ENCODE measurements at regions not wholly inside any gene's neighbourhood (a gene's known extent, or its start where the extent isn't known, plus 50 kb on each side); places are given as distances from the start of the nearest gene placed in this dataset.

DNA sequence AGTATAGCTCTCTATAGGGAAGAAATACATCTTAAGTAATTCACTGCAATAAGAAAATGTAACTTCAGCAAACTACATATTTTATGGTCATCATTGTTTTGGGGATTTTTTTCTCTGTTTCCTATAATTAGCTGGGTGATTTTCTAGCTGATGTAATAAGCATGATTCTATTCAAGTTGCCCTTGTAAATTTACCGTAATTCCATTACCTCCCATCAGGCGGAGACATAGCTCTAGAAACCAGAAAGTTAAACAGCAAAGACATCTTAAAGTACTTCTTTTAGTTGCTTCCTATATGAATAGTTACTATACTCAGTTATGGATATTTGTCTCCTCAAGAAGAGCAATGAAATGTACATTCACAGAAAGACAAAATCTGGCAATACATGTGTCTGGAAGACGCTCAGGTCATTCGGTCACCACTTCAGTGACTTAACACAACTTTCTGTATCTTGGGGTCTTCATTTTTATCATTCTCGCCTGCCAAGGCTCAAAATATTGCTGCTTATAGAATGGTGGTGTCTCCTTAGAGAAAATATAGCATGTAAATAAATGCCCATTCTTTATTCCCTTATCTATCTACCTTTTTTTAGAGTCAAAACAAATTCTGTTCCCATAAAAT lies 239.9 kb upstream of the ZC3H12C start:
- no peaks in the 10 kb centered on the region for H3K27me3 Mint-ChIP-seq
- intact Hi-C loops (cut with micrococcal nuclease): loop anchor here (1.0 to 5.0 kb wide), 5 partner anchors 11 to 578 kb away; no protein-coding TSS in a partner anchor
- no peaks in the 10 kb centered on the region for H3K36me3 Mint-ChIP-seq (ENCODE audit: low read depth)
- no peak overlapping the region for H3K4me3 Mint-ChIP-seq
- no peaks in the 10 kb centered on the region for H3K4me1 Mint-ChIP-seq
- peak; percentile 31 for ATAC-seq (ENCODE audit: low read depth)
- H3K27ac Mint-ChIP-seq: no peak overlapping the region
- no peaks in the 10 kb centered on the region for H3K9me3 Mint-ChIP-seq
- ChIA-PET POLR2A (interaction anchor here (1.1 kb wide), 1 partner anchor 12 kb away, joined by 3 read pairs; no protein-coding TSS in a partner anchor), CTCF (interaction anchor here (0.7 to 3.3 kb wide), 7 partner anchors 11 to 522 kb away, joined by 4 to 38 read pairs (median 4); no protein-coding TSS in a partner anchor)
- no peak for TF ChIP-seq CTCF (IDR thresholded peaks at IDR 0.05)
- DNase-seq: no peak

DNA sequence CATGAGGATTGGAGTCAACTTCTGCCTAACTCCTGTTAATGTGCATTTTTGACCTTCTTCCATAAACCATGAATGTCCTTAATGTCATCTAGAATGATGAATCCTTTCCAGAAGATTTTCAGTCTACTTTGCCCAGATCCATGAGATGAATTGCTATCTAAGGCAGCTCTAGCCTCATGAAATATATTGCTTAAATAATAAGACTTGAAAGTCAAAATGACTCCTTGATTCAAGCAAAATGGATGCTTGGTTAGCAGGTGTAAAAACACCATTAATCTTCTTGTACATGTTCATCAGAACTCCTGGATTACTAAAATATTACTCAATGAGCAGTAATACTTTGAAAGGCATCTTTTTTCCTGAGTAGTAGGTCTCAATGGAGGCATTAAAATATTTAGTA lies 238.5 kb upstream of the ZC3H12C start:
- H3K4me3 Mint-ChIP-seq: no peak overlapping the region
- ATAC-seq (ENCODE audit: low read depth) (no peak), DNase-seq (no peak)
- no peaks in the 10 kb centered on the region for H3K27me3 Mint-ChIP-seq
- no peak for TF ChIP-seq CTCF (IDR thresholded peaks at IDR 0.05)
- CTCF ChIA-PET: interaction anchor here (1.3 to 2.6 kb wide), 3 partner anchors 10 to 86 kb away, joined by 4 to 15 read pairs (median 9); no protein-coding TSS in a partner anchor
- POLR2A ChIA-PET: no interaction called here
- H3K36me3 Mint-ChIP-seq (ENCODE audit: low read depth): no peaks in the 10 kb centered on the region
- no peaks in the 10 kb centered on the region for H3K9me3 Mint-ChIP-seq
- no peaks in the 10 kb centered on the region for H3K4me1 Mint-ChIP-seq
- intact Hi-C loops (cut with micrococcal nuclease): loop anchor here (5.0 kb wide), 1 partner anchor 523 kb away; no protein-coding TSS in a partner anchor
- no peak overlapping the region for H3K27ac Mint-ChIP-seq

- no peaks in the 10 kb centered on the region for H3K27me3 Mint-ChIP-seq
- DNase-seq (no peak), ATAC-seq (ENCODE audit: low read depth) (no peak)
- CTCF ChIA-PET: interaction anchor here (2.6 kb wide), 1 partner anchor 82 kb away, joined by 15 read pairs; no protein-coding TSS in a partner anchor
- H3K4me1 Mint-ChIP-seq: no peaks in the 10 kb centered on the region
- POLR2A ChIA-PET: no interaction called here
- intact Hi-C loops (cut with micrococcal nuclease): no loop called here
- no peak overlapping the region for H3K4me3 Mint-ChIP-seq
- H3K36me3 Mint-ChIP-seq (ENCODE audit: low read depth): no peaks in the 10 kb centered on the region
- H3K9me3 Mint-ChIP-seq: no peaks in the 10 kb centered on the region
- no peak overlapping the region for H3K27ac Mint-ChIP-seq
- TF ChIP-seq CTCF (IDR thresholded peaks at IDR 0.05): no peak
Measured at GRCh38 chr11:109856928-109857327, 236.3 kb upstream of the ZC3H12C start.

- no peak for TF ChIP-seq CTCF (IDR thresholded peaks at IDR 0.05)
- POLR2A ChIA-PET: no interaction called here
- DNase-seq (no peak), ATAC-seq (ENCODE audit: low read depth) (no peak)
- CTCF ChIA-PET: no interaction called here
- Mint-ChIP-seq H3K27ac (no peak overlapping the region), H3K9me3 (no peaks in the 10 kb centered on the region), H3K36me3 (ENCODE audit: low read depth) (no peaks in the 10 kb centered on the region), H3K4me3 (no peak overlapping the region), H3K27me3 (no peaks in the 10 kb centered on the region), H3K4me1 (no peaks in the 10 kb centered on the region)
- intact Hi-C loops (cut with micrococcal nuclease): no loop called here
Measured at GRCh38 chr11:109857637-109858036, 235.6 kb upstream of the ZC3H12C start.

GRCh38 chr11:109858152-109858551 lies 235.0 kb upstream of the ZC3H12C start:
- H3K36me3 Mint-ChIP-seq (ENCODE audit: low read depth): no peaks in the 10 kb centered on the region
- no peaks in the 10 kb centered on the region for H3K9me3 Mint-ChIP-seq
- no peak overlapping the region for H3K27ac Mint-ChIP-seq
- ChIA-PET CTCF (no interaction called here), POLR2A (no interaction called here)
- intact Hi-C loops (cut with micrococcal nuclease): no loop called here
- no peak for ATAC-seq (ENCODE audit: low read depth)
- H3K4me3 Mint-ChIP-seq: no peak overlapping the region
- H3K4me1 Mint-ChIP-seq: no peaks in the 10 kb centered on the region
- DNase-seq: no peak
- no peak for TF ChIP-seq CTCF (IDR thresholded peaks at IDR 0.05)
- H3K27me3 Mint-ChIP-seq: no peaks in the 10 kb centered on the region
